ENCODE measurements at regions not wholly inside any gene's neighbourhood (a gene's known extent, or its start where the extent isn't known, plus 50 kb on each side); places are given as distances from the start of the nearest gene placed in this dataset.
"Not testable (repeated sequence)": the region's sequence is repeated elsewhere in the genome, so short reads cannot be mapped to it uniquely, and the experiment has no call there.

DNA sequence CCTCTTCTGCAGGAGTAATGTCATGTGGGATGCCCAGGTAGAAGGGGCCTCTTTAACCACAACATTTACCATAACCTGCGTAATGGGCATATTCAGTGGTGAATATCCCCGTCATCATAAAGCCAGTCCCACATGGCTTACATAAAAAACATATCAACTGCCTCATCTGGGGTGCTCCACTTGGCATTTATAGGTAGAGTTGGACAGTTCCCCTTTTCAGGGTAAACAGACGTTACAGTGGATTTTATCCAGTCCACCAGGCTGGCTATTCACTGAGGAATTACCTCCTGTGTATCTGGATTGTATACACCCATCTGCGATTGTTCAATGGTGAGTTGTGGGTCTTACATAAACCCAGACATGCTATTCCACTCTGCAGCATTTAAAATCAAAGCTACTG, 70.7 kb upstream of the ANKRD17 start:
- ChIA-PET POLR2A (no interaction called here), CTCF (ENCODE audit: low intra/inter-chr PET ratio, low total read pairs) (no interaction called here)
- H3K4me1 ChIP-seq (ENCODE audit: insufficient read depth, low read length) = peaks cover 22% of the 10 kb centered on the region
- DNase-seq (ENCODE audit: low spot score) (no peak), FAIRE-seq (no peak), ATAC-seq (no peak)
- no peaks in the 10 kb centered on the region for H3K79me2 ChIP-seq (ENCODE audit: insufficient read depth, low read length)
- in situ Hi-C loops (cut with HindIII; ENCODE audit: extremely low pct_ligation_motif_present, low pct_unique_long_range_greater_than_20kb) = loop anchor here (25.0 kb wide), 1 partner anchor 258 kb away; no protein-coding TSS in a partner anchor
- H3K9me3 ChIP-seq (ENCODE audit: low read length) = 0 out of 2 replicates have a peak, but pooled peaks cover 7% of the 10 kb centered on the region
- H3K9ac ChIP-seq (ENCODE audit: insufficient read depth, low read depth, low read length) = no peak overlapping the region
- no peaks in the 10 kb centered on the region for H3K27me3 ChIP-seq (ENCODE audit: control insufficient read depth in 1 of 2, insufficient read depth in 2 of 2, low read length in 2 of 2)
- H4K20me1 ChIP-seq (ENCODE audit: insufficient read depth, low read length) = no peaks in the 10 kb centered on the region
- H2AFZ ChIP-seq (ENCODE audit: low read length) = no peak overlapping the region
- no TSS peak for BruUV-seq (replicated peaks)
- WGBS (ENCODE audit: low lambda C conversion rate) = 85% methylated on average over 4 of the region's 4 CpGs
- H3K4me3 ChIP-seq (replicated peaks in 1 of 3; ENCODE audit: insufficient read depth in 1 of 3, low read depth in 2 of 3, low read length in 3 of 3) = no peak overlapping the region
- H3K4me2 ChIP-seq (ENCODE audit: low read depth, low read length) = no peak overlapping the region
- H3K36me3 ChIP-seq (replicated peaks in 1 of 2; ENCODE audit: control insufficient read depth in 1 of 2, insufficient read depth in 2 of 2, low read length in 2 of 2) = no peaks in the 10 kb centered on the region
- intact Hi-C loops (cut with micrococcal nuclease; ENCODE audit: unreplicated experiment) = no loop called here
- TF ChIP-seq ZSCAN9 (CRISPR knock-in tag; IDR thresholded peaks at IDR 0.05; ENCODE audit: borderline replicate concordance) = no peak
- peak in 1 of 2 experiments; percentile 14; a peak in 1 of 4 replicates for TF ChIP-seq REST (IDR thresholded peaks at IDR 0.05; ENCODE audit: borderline replicate concordance in 1 of 2, low read depth in 1 of 2, low read length in 2 of 2)
- no peak for TF ChIP-seq ZNF264 (CRISPR knock-in tag; IDR thresholded peaks at IDR 0.05)
- no peak overlapping the region for H3K27ac ChIP-seq (ENCODE audit: extremely low read length, insufficient read depth, low read length)

GRCh38 chr4:73325776-73326175, 67.2 kb upstream of the ANKRD17 start:
- H3K79me2 ChIP-seq (ENCODE audit: insufficient read depth, low read length); BruUV-seq (replicated peaks); DNase-seq (ENCODE audit: low spot score); H3K36me3 ChIP-seq (replicated peaks in 1 of 2; ENCODE audit: control insufficient read depth in 1 of 2, insufficient read depth in 2 of 2, low read length in 2 of 2); POLR2A ChIA-PET; ATAC-seq; H3K27me3 ChIP-seq (ENCODE audit: control insufficient read depth in 1 of 2, insufficient read depth in 2 of 2, low read length in 2 of 2); intact Hi-C loops (cut with micrococcal nuclease; ENCODE audit: unreplicated experiment); H3K9ac ChIP-seq (ENCODE audit: insufficient read depth, low read depth, low read length); CTCF ChIA-PET (ENCODE audit: low intra/inter-chr PET ratio, low total read pairs); H2AFZ ChIP-seq (ENCODE audit: low read length); H4K20me1 ChIP-seq (ENCODE audit: insufficient read depth, low read length); H3K9me3 ChIP-seq (ENCODE audit: low read length); H3K27ac ChIP-seq (ENCODE audit: extremely low read length, insufficient read depth, low read length); FAIRE-seq; H3K4me3 ChIP-seq (replicated peaks in 1 of 3; ENCODE audit: insufficient read depth in 1 of 3, low read depth in 2 of 3, low read length in 3 of 3); H3K4me2 ChIP-seq (ENCODE audit: low read depth, low read length): not testable (repeated sequence)
- peaks cover 22% of the 10 kb centered on the region for H3K4me1 ChIP-seq (ENCODE audit: insufficient read depth, low read length)
- peak; percentile 67 for TF ChIP-seq NFYB (CRISPR knock-in tag; IDR thresholded peaks at IDR 0.05)
- in situ Hi-C loops (cut with HindIII; ENCODE audit: extremely low pct_ligation_motif_present, low pct_unique_long_range_greater_than_20kb) = loop anchor here (25.0 kb wide), 1 partner anchor 262 kb away; no protein-coding TSS in a partner anchor
- 32% methylated on average over 3 of the region's 5 CpGs for WGBS (ENCODE audit: low lambda C conversion rate)
